HG02588 (cell line): ENCODE measurements at regions not wholly inside any gene's neighbourhood (a gene's known extent, or its start where the extent isn't known, plus 50 kb on each side); places are given as distances from the start of the nearest gene placed in this dataset.
"Not testable (repeated sequence)": the region's sequence is repeated elsewhere in the genome, so short reads cannot be mapped to it uniquely, and the experiment has no call there.

ENCODE experiments used
- ATAC-seq: cut with Tn5 transposase; IDR thresholded peaks from one replicate; pipeline ENCODE4 v1.9.1; 2021; ENCODE audit warnings: mild to moderate bottlenecking, moderate library complexity; ENCODE audit not compliant: unreplicated experiment

- ATAC-seq = no peak
Measured at GRCh38 chr15:77843546-77843945, 210.8 kb upstream of the LINGO1 start.

- ATAC-seq = no peak
Measured at GRCh38 chr15:77840991-77841775, 208.5 kb upstream of the LINGO1 start.

DNA sequence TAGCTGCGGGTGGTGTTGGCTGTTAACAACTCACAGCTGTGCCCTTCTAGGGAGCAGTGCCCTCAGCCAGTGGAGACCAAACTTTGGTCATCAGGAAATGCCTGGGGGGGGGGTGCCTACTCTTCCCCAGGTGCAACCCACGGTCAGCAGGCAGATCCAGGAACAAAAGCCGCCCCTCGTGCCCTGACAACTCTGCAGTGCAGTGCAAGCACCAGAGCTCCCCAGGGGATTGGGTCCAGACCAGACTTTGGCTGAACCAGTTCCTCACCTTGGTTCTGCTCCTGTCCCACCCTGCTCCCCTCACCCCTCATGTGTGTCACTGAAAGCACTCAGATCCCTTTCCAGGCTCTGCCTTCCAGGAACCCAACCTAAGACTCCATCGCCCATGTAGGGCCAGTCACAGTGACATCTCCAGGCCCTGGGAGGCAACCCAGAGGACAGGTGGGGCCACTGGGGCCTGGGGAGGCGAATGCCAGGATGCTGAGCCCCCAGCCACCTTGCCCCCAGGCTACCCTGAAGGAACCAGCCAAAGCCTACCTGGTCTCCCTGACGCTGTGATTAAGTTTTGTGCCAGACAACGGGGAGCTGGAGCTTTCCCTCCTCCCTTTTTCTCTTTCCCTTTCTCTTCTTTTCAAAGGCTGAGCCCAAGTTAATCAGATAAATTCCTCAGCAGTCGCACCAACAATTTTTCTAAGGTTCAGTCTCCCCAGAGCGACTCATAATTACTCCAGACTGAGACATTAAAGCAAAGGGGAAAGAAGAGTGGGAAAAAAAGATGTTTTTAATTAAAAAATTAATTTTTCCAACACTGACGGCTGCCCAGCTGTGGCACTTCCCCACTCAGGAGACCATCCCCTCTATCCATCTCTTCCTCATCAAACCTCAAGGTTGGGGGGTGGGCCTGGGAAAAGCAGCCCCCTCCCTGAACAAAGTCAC lies 207.5 kb upstream of the LINGO1 start:
- no peak for ATAC-seq

DNA sequence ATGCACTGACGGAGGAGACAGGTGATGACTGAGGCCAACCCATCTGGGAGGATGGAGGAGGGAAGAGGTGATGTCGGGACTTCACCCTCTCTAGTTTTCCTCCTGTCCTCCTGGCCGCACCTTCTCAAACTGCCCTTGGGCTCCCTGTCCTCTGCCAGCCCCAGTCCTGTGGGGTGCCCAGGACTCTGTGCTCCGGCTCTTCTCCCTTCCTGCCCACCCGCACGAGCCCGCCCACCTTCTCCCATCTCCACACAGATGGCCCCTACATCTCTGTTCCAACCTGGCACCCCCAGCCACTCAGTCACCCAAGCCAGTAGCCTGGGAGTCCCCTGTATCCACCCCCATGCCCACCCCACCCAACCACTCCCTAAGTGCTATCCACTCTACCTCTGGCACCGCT lies 206.7 kb upstream of the LINGO1 start:
- no peak for ATAC-seq

DNA sequence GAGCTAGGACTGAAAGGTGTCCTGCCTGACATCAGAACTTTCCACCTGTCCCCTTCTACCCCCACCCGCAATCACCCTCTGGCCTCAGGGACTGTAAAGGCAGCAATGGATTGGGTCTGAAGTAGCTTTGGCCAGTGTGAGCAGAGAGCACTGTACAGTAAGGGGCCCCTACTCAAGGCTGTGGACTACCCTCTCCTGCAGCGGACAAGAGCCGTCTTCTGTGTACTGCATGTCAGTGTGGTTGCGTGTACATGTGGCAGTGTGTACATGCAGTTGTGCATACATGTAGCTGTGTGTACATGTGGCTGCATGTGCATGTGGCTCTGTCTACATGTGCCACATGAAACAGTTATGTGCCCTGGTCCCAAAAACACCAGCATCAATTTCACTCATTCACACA lies 205.9 kb upstream of the LINGO1 start:
- ATAC-seq = no peak

GRCh38 chr15:77838061-77838460 lies 205.3 kb upstream of the LINGO1 start:
- ATAC-seq = no peak

DNA sequence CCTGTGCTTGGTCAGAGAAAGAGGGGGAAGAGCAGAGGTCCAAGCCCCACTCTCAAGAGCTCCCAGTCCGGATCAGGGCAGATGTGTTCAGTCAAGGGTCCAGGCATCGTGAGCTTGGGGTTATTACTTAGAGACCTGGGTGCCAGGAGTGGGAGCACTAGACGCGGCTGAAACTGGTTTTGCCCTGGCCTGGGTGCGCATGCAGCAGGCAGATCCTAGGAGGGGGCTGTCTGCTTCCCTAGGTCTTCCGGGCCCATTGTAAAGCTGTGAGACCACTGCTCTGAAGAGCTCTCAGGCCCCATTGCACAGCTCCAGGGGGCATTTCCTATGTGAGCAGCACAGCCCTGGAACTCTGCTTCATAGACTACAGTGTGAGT lies 204.9 kb upstream of the LINGO1 start:
- ATAC-seq = no peak

DNA sequence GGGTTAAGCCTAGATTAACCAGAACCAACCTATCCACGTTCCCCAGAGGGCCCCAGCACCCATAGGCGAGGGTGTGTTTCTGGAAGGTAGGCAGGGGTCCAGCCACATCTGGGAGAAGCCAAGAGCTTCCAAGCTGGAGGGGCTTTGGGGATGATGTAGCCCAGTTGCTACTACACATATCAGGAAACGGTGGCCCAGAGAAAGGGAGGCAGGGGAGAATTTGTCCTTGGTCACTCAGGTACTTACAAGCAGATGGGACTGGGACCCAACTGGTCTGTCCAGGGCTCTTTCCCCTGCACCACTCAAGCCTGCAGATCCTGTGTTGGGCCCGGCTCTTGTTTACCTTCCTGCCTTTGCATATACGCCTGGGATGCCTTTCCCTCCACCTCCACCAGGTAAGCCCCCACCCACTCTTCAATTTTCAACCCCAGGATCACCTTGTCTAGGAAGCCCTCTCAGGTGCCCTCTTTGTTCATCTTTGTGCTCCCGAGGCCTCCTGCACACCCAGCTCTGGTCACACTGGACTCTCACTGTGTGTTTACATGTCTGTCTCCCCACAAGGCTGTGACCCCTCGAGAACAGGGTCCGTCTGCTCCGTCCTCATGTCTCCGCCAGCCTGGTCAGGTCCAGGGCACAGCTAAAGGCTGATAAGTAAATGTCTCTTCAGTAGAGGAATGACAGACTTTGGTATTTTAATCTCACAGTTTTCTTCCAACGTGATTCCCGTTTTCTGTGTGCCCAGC lies 204.4 kb upstream of the LINGO1 start:
- ATAC-seq = no peak

DNA sequence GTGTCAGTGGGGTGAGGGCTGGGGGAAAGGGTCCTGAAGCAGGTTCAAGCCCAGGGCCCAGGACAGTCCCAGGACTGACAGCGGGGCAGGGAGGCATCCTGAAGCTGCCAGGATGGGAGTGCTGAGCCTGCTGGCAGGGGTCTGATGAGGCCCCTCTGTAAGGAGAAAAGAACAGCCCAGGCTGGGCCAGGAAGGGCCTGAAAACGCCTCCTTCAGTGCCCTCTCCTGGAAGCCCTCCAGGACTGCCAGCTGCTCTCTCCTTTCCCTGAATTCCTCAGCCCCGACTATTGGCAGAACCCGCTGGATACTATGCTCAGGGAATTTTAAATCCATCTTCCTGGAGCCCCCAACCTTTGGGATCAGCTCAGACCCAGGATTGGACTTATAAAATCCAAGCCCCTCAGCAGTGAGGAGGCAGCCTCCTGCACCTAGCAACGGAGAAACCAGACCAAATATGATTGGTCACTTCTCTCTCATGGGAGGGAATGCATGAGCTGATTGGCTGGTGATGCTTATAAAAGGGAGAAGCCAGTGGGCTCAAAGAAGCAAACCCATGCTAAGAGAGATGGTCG lies 203.5 kb upstream of the LINGO1 start:
- ATAC-seq = no peak

GRCh38 chr15:77834276-77834990 lies 201.7 kb upstream of the LINGO1 start:
- ATAC-seq = no peak

- no peak for ATAC-seq
Measured at GRCh38 chr15:77832874-77833273, 200.2 kb upstream of the LINGO1 start.

- ATAC-seq = no peak
Measured at GRCh38 chr15:77831986-77832385, 199.3 kb upstream of the LINGO1 start.

- no peak for ATAC-seq
Measured at GRCh38 chr15:77830051-77830468, 197.3 kb upstream of the LINGO1 start.

GRCh38 chr15:77829331-77829730 lies 196.6 kb upstream of the LINGO1 start:
- ATAC-seq = not testable (repeated sequence)

DNA sequence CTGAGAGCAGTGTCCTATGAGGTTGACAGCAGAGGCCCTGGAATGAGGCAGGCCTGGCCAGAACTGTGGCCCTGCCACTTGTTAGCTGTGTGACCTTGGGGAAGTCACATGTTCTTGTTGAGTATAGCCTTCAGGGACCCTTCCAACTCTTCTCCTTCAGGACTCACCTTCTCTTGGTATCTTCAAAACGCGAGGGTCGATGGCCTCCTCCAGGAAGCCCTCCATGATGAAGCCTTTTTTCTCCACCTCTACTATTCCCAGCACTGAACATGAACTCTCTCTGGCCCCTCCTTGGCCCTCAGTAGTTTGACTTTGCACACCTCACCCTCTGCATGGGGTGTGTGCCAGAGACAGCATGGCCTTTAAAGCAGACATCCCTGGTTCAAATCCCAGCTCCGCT lies 195.1 kb upstream of the LINGO1 start:
- no peak for ATAC-seq

GRCh38 chr15:77826006-77826695 lies 193.4 kb upstream of the LINGO1 start:
- no peak for ATAC-seq

GRCh38 chr15:77825546-77825945 lies 192.8 kb upstream of the LINGO1 start:
- no peak for ATAC-seq

DNA sequence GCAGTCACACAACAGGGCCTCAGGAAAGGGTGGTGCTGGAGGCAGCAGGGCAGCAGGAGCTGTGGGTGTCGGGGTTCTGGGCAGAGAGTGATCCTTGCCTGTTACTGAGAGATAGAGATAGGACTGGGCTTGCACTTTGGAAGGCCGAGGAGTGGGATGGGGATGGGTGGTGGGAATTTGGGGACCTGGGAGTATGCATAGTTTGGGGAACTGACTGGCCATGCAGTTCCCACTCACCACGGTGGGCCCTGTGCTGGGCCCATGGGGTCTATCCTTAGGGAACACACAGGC lies 192.5 kb upstream of the LINGO1 start:
- no peak for ATAC-seq

GRCh38 chr15:77824361-77825251 lies 191.9 kb upstream of the LINGO1 start:
- ATAC-seq = no peak
